ENCODE measurements at regions not wholly inside any gene's neighbourhood (a gene's known extent, or its start where the extent isn't known, plus 50 kb on each side); places are given as distances from the start of the nearest gene placed in this dataset.

GRCh38 chr12:66059666-66060065 lies 70.9 kb downstream of the LLPH start:
- no peaks in the 10 kb centered on the region for H3K36me3 ChIP-seq (replicated peaks in 1 of 2; ENCODE audit: control insufficient read depth in 1 of 2, insufficient read depth in 2 of 2, low read length in 2 of 2)
- no peaks in the 10 kb centered on the region for H4K20me1 ChIP-seq (ENCODE audit: insufficient read depth, low read length)
- no peak for ATAC-seq
- H2AFZ ChIP-seq (ENCODE audit: low read length): no peak overlapping the region
- no peak for DNase-seq (ENCODE audit: low spot score)
- no peak overlapping the region for H3K4me2 ChIP-seq (ENCODE audit: low read depth, low read length)
- in situ Hi-C loops (cut with HindIII; ENCODE audit: extremely low pct_ligation_motif_present, low pct_unique_long_range_greater_than_20kb): no loop called here
- WGBS (ENCODE audit: low lambda C conversion rate): 94% methylated on average over 5 of the region's 5 CpGs
- POLR2A ChIA-PET: no interaction called here
- no TSS peak for BruUV-seq (replicated peaks)
- no peak for FAIRE-seq
- H3K4me3 ChIP-seq (replicated peaks in 1 of 3; ENCODE audit: insufficient read depth in 1 of 3, low read depth in 2 of 3, low read length in 3 of 3): no peak overlapping the region
- no peaks in the 10 kb centered on the region for H3K27me3 ChIP-seq (ENCODE audit: control insufficient read depth in 1 of 2, insufficient read depth in 2 of 2, low read length in 2 of 2)
- peaks cover 34% of the 10 kb centered on the region for H3K4me1 ChIP-seq (ENCODE audit: insufficient read depth, low read length)
- no peaks in the 10 kb centered on the region for H3K9me3 ChIP-seq (ENCODE audit: low read length)
- intact Hi-C loops (cut with micrococcal nuclease; ENCODE audit: unreplicated experiment): loop anchor here (10.0 kb wide), 1 partner anchor 55 kb away; no protein-coding TSS in a partner anchor
- H3K27ac ChIP-seq (ENCODE audit: extremely low read length, insufficient read depth, low read length): no peak overlapping the region
- TF ChIP-seq BCL3 (CRISPR knock-in tag; IDR thresholded peaks at IDR 0.05) (no peak), ZNF589 (CRISPR knock-in tag; conservative IDR thresholded peaks at IDR 0.05) (no peak), MEIS2 (CRISPR knock-in tag; IDR thresholded peaks at IDR 0.05) (no peak), ZNF253 (CRISPR knock-in tag; IDR thresholded peaks at IDR 0.05; ENCODE audit: borderline replicate concordance) (no peak), ZNF691 (CRISPR knock-in tag; IDR thresholded peaks at IDR 0.05; ENCODE audit: borderline replicate concordance, low read depth) (no peak), ZNF264 (CRISPR knock-in tag; IDR thresholded peaks at IDR 0.05) (no peak), ZBTB3 (CRISPR knock-in tag; IDR thresholded peaks at IDR 0.05; ENCODE audit: borderline replicate concordance, low read depth) (no peak), ZNF605 (CRISPR knock-in tag; IDR thresholded peaks at IDR 0.05) (no peak), ZBTB10 (CRISPR knock-in tag; IDR thresholded peaks at IDR 0.05; ENCODE audit: borderline replicate concordance) (no peak), HNRNPH1 (optimal IDR thresholded peaks at IDR 0.05; ENCODE audit: low read depth, low read length) (no peak), ZBTB2 (CRISPR knock-in tag; IDR thresholded peaks at IDR 0.05; ENCODE audit: low read depth) (no peak)
- no peaks in the 10 kb centered on the region for H3K79me2 ChIP-seq (ENCODE audit: insufficient read depth, low read length)
- no peak overlapping the region for H3K9ac ChIP-seq (ENCODE audit: insufficient read depth, low read depth, low read length)
- CTCF ChIA-PET (ENCODE audit: low intra/inter-chr PET ratio, low total read pairs): no interaction called here

Measured in HepG2 (cell line).